ENCODE measurements at regions not wholly inside any gene's neighbourhood (a gene's known extent, or its start where the extent isn't known, plus 50 kb on each side); places are given as distances from the start of the nearest gene placed in this dataset.
"Not testable (repeated sequence)": the region's sequence is repeated elsewhere in the genome, so short reads cannot be mapped to it uniquely, and the experiment has no call there.

DNA sequence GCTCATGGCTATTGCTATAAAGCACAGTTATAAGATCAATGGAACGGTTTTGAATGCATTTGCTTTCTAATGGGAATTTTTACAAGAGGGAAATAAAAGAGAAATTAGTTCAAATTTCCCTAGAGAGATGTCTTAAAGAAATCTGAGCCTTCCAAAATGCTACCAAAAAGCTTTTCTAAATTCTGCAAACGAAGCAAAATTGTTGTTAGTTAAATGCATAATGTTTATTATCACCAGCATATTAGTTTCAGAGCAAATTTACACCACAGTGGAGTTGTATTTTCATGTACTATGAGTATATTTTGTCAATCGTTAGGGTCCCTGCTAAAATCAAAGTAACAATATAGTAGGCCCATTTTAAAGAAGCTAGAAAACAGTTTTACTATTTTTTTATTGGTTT, 67.4 kb upstream of the KIF2A start:
- not testable (repeated sequence) for FAIRE-seq

DNA sequence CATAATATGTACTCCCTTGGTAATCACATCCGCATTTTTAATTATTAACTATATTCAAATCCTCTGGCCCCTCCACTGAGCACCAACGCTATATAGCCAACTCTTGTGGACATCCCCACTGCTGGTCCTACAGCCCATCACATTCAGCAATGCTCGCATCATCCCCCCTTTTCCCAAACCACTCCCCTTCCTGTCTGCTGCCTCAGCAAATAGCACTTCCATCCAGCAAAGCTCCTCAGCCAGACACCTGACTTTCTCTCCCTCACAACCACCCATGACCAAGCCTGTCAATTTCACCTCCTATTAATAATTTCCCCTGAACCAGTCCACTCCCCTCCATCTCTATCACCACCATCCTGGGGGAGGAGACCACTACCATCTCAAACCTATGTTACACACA, 65.5 kb upstream of the KIF2A start:
- not testable (repeated sequence) for FAIRE-seq

- FAIRE-seq = not testable (repeated sequence)
Observed at GRCh38 chr5:62242000-62242399, 64.0 kb upstream of the KIF2A start.

- FAIRE-seq = not testable (repeated sequence)
Observed at GRCh38 chr5:62243046-62243445, 63.0 kb upstream of the KIF2A start.

GRCh38 chr5:62248192-62248591, 57.8 kb upstream of the KIF2A start:
- FAIRE-seq = not testable (repeated sequence)

GRCh38 chr5:62250085-62250484, 55.9 kb upstream of the KIF2A start:
- FAIRE-seq = not testable (repeated sequence)

- not testable (repeated sequence) for FAIRE-seq
Observed at GRCh38 chr5:62250919-62251318, 55.1 kb upstream of the KIF2A start.

DNA sequence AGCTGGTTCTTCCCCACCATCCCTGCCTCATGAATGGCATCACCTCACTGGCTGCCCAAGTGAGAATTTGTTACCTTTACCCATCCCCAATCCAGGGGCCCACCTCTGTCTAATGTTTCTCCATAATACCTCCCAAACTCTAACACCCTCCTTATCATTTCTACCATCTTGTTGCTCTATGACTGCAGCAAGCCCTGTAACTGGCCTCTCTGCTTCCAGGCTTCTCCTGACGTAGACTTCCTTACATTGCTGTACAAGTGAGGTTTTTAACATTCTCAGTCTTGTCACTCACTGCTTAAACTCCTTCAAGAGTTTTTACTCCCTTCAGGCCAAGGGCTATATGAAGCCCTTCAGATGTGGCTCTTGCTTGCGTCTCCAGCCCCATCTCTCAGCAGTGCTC, 53.5 kb upstream of the KIF2A start:
- not testable (repeated sequence) for FAIRE-seq

- not testable (repeated sequence) for FAIRE-seq
Observed at GRCh38 chr5:62255551-62255950, 50.5 kb upstream of the KIF2A start.

GRCh38 chr5:62256161-62257019, 49.6 kb upstream of the KIF2A start:
- FAIRE-seq = no peak

Measured in G401.6 (cell line).